NB4 (cell line): ENCODE measurements at regions not wholly inside any gene's neighbourhood (a gene's known extent, or its start where the extent isn't known, plus 50 kb on each side); places are given as distances from the start of the nearest gene placed in this dataset.

Experiments
- DNase-seq: peaks from one replicate; pipeline ENCODE4 v3.0.0; 2010; ENCODE audit warnings: low read depth
- H3K4me3 ChIP-seq: one replicate; pipeline ENCODE4 v1.5.1; 2011; ENCODE audit warnings: mild to moderate bottlenecking, low read depth, low read length, moderate library complexity
- CTCF ChIP-seq: IDR thresholded peaks from one replicate; pipeline ENCODE4 v1.5.1; 2012; ENCODE audit warnings: low read depth, low read length
- MAX ChIP-seq: IDR thresholded peaks from 2 replicates; pipeline ENCODE4 v1.6.1; 2011; ENCODE audit warnings: low read depth, low read length
- MYC ChIP-seq: IDR thresholded peaks from 2 replicates; pipeline ENCODE4 v1.6.1; 2011; ENCODE audit warnings: low read depth, low read length
- POLR2A ChIP-seq: IDR thresholded peaks from 2 replicates; pipeline ENCODE4 v1.6.1; 2011; ENCODE audit warnings: mild to moderate bottlenecking; ENCODE audit not compliant: insufficient read length; ENCODE audit errors: extremely low read depth

GRCh38 chr12:59393506-59393905 lies 202.3 kb upstream of the SLC16A7 start:
- no peak for DNase-seq
- H3K4me3 ChIP-seq, result no peak overlapping the region
- TF ChIP-seq MYC (no peak), MAX (no peak), CTCF (no peak), POLR2A (no peak)

GRCh38 chr12:59389968-59390576 lies 205.8 kb upstream of the SLC16A7 start:
- no peak for DNase-seq
- TF ChIP-seq POLR2A, result no peak
- no peak for TF ChIP-seq MAX
- no peak overlapping the region for H3K4me3 ChIP-seq

- no peak for TF ChIP-seq POLR2A
- TF ChIP-seq MAX, result no peak
- no peak for TF ChIP-seq MYC
- no peak for TF ChIP-seq CTCF
- no peak for DNase-seq
- no peak overlapping the region for H3K4me3 ChIP-seq
Measured at GRCh38 chr12:59388694-59389093, 207.1 kb upstream of the SLC16A7 start.

- TF ChIP-seq MYC (no peak), MAX (no peak), POLR2A (no peak), CTCF (no peak)
- DNase-seq, result no peak
- no peak overlapping the region for H3K4me3 ChIP-seq
Measured at GRCh38 chr12:59388176-59388575, 207.7 kb upstream of the SLC16A7 start.

- TF ChIP-seq CTCF (no peak), POLR2A (no peak), MYC (no peak), MAX (no peak)
- H3K4me3 ChIP-seq, result no peak overlapping the region
- no peak for DNase-seq
Measured at GRCh38 chr12:59386236-59386635, 209.6 kb upstream of the SLC16A7 start.

- DNase-seq, result no peak
- no peak overlapping the region for H3K4me3 ChIP-seq
- TF ChIP-seq CTCF, result no peak
- TF ChIP-seq MYC, result no peak
- no peak for TF ChIP-seq MAX
- no peak for TF ChIP-seq POLR2A
Measured at GRCh38 chr12:59383079-59383822, 212.6 kb upstream of the SLC16A7 start.
